H1 (cell line): ENCODE measurements at regions not wholly inside any gene's neighbourhood (a gene's known extent, or its start where the extent isn't known, plus 50 kb on each side); places are given as distances from the start of the nearest gene placed in this dataset.

Source experiments
- CTCF ChIA-PET: fragments of 300-600 bp; sonication (Branson Sonifier 250); formaldehyde crosslinking; loops from one replicate; lab custom pipeline; 2021; ENCODE audit not compliant: partially characterized antibody; lab: Charles Lee
- POLR2A ChIA-PET: fragments of 300-600 bp; sonication (Branson Sonifier 250); formaldehyde crosslinking; loops from one replicate; lab custom pipeline; 2021; ENCODE audit warnings: inconsistent platforms; ENCODE audit not compliant: partially characterized antibody; lab: Charles Lee
- DNase-seq, 2 experiments: peaks; one replicate each; pipeline versions ENCODE4 v3.0.0 to v3.0.0-alpha.2; 2010 to 2022; ENCODE audit warnings: low spot score in 2 of 2, low read depth in 1 of 2, mixed read lengths in 1 of 2
- FAIRE-seq: peaks from 2 replicates; lab custom pipeline; 2011; peaks lifted over from hg19 to GRCh38; lab: Jason Lieb, UNC
- H2AFZ ChIP-seq: 2 replicates; pipeline ENCODE4 v1.8.1; 2012; ENCODE audit warnings: low read length, inconsistent platforms
- H2AK5ac ChIP-seq: 2 replicates; pipeline ENCODE4 v1.6.1; 2013; ENCODE audit warnings: low read depth, low read length
- H2BK120ac ChIP-seq: replicated peaks from 2 replicates; pipeline ENCODE3; 2013; ENCODE audit warnings: low read depth, low read length, inconsistent platforms
- H2BK12ac ChIP-seq: 2 replicates; pipeline ENCODE4 v1.6.1; 2013; ENCODE audit warnings: low read depth, low read length
- H2BK15ac ChIP-seq: 2 replicates; pipeline ENCODE4 v1.6.1; 2013; ENCODE audit warnings: low read length
- H2BK20ac ChIP-seq: 2 replicates; pipeline ENCODE4 v1.6.1; 2013; ENCODE audit warnings: low read length
- H2BK5ac ChIP-seq: 2 replicates; pipeline ENCODE4 v1.6.1; 2013; ENCODE audit warnings: low read depth, low read length
- H3K14ac ChIP-seq: 2 replicates; pipeline ENCODE4 v1.6.1; 2013; ENCODE audit warnings: inconsistent platforms; ENCODE audit not compliant: insufficient read length
- H3K18ac ChIP-seq: 2 replicates; pipeline ENCODE4 v1.6.1; 2013; ENCODE audit warnings: low read length; ENCODE audit errors: extremely low read depth
- H3K23ac ChIP-seq: 2 replicates; pipeline ENCODE4 v1.6.1; 2013; ENCODE audit warnings: inconsistent platforms; ENCODE audit not compliant: insufficient read length
- H3K23me2 ChIP-seq: 2 replicates; pipeline ENCODE4 v1.6.1; 2013; ENCODE audit warnings: low read depth, low read length
- H3K27ac ChIP-seq: 2 replicates; pipeline ENCODE4 v1.6.1; 2011; ENCODE audit warnings: low read depth, low read length, inconsistent platforms
- H3K27me3 ChIP-seq, 4 experiments: replicated peaks in 1 of 4; 1 replicate in 1 of 4; 2 replicates in 3 of 4; pipeline versions ENCODE4 v1.6.1 to v1.8.1; 2011 to 2013; ENCODE audit warnings: low read length in 3 of 4, mild to moderate bottlenecking in 3 of 4, inconsistent platforms in 2 of 4, mixed read lengths in 2 of 4, moderate library complexity in 1 of 4; ENCODE audit not compliant: control insufficient read depth in 3 of 4, insufficient read depth in 3 of 4; ENCODE audit errors: extremely low read depth in 1 of 4
- H3K36me3 ChIP-seq, 4 experiments: 2 replicates each; pipeline versions ENCODE4 v1.6.1 to v1.8.1; 2011 to 2013; ENCODE audit warnings: mild to moderate bottlenecking in 4 of 4, low read length in 3 of 4, moderate library complexity in 2 of 4, control low read depth in 1 of 4, inconsistent platforms in 1 of 4; ENCODE audit not compliant: insufficient read depth in 4 of 4, control insufficient read depth in 2 of 4
- H3K4ac ChIP-seq: replicated peaks from 2 replicates; pipeline ENCODE3; 2013; ENCODE audit warnings: low read length, low read depth, mixed read lengths, inconsistent platforms; ENCODE audit not compliant: insufficient read length
- H3K4me1 ChIP-seq, 4 experiments: replicated peaks in 1 of 4; 1 replicate in 1 of 4; 2 replicates in 3 of 4; pipeline versions ENCODE4 v1.6.1 to v1.8.1; 2011 to 2013; ENCODE audit warnings: low read length in 3 of 4, inconsistent platforms in 2 of 4, mixed read lengths in 1 of 4; ENCODE audit not compliant: insufficient read depth in 4 of 4, control insufficient read depth in 3 of 4
- H3K4me2 ChIP-seq, 2 experiments: 2 replicates each; pipeline versions ENCODE4 v1.6.1 to v1.8.1; 2011 to 2013; ENCODE audit warnings: low read depth in 2 of 2, low read length in 2 of 2, control low read depth in 1 of 2, inconsistent platforms in 1 of 2, mild to moderate bottlenecking in 1 of 2; ENCODE audit not compliant: insufficient read depth in 1 of 2
- H3K4me3 ChIP-seq, 4 experiments: fragments of 200-600, 300-600 bp in 1 of 4; sonication (generic), shearing (Covaris generic), sonication (Bioruptor Twin) in 1 of 4; 2 replicates each; pipeline versions ENCODE4 v1.5.1 to v1.8.1; 2011 to 2016; ENCODE audit warnings: low read length in 4 of 4, low read depth in 3 of 4, control low read depth in 2 of 4, inconsistent platforms in 2 of 4, mild to moderate bottlenecking in 2 of 4, mixed read lengths in 1 of 4, moderate library complexity in 1 of 4; ENCODE audit not compliant: insufficient read depth in 2 of 4; ENCODE audit errors: extremely low read depth in 1 of 4
- H3K56ac ChIP-seq: replicated peaks from 2 replicates; pipeline ENCODE3; 2013; ENCODE audit warnings: low read depth, mild to moderate bottlenecking, mixed read lengths, low read length, inconsistent platforms; ENCODE audit not compliant: insufficient read length
- H3K79me1 ChIP-seq: 2 replicates; pipeline ENCODE4 v1.6.1; 2013; ENCODE audit warnings: low read depth, low read length, control low read depth
- H3K79me2 ChIP-seq, 2 experiments: 2 replicates each; pipeline versions ENCODE4 v1.6.1 to v1.8.1; 2012 to 2013; ENCODE audit warnings: low read length in 2 of 2, mild to moderate bottlenecking in 2 of 2, inconsistent platforms in 1 of 2; ENCODE audit not compliant: insufficient read depth in 2 of 2, control insufficient read depth in 1 of 2
- H3K9ac ChIP-seq, 4 experiments: replicated peaks in 1 of 4; 1 replicate in 1 of 4; 2 replicates in 3 of 4; pipeline versions ENCODE4 v1.6.1 to v1.8.1; 2011 to 2013; ENCODE audit warnings: low read depth in 3 of 4, low read length in 3 of 4, control low read depth in 2 of 4, mild to moderate bottlenecking in 2 of 4, moderate library complexity in 2 of 4, inconsistent platforms in 1 of 4; ENCODE audit errors: extremely low read depth in 1 of 4
- H3K9me3 ChIP-seq, 2 experiments: 2 replicates each; pipeline versions ENCODE4 v1.6.1 to v1.8.1; 2012 to 2013; ENCODE audit warnings: mild to moderate bottlenecking in 2 of 2, moderate library complexity in 2 of 2, control low read depth in 1 of 2, inconsistent platforms in 1 of 2, low read depth in 1 of 2, low read length in 1 of 2, mixed read lengths in 1 of 2; ENCODE audit not compliant: insufficient read depth in 2 of 2
- H4K20me1 ChIP-seq, 2 experiments: replicated peaks in 1 of 2; 2 replicates each; pipeline versions ENCODE3 to v1.8.1; 2011 to 2013; ENCODE audit warnings: inconsistent platforms in 2 of 2, low read length in 2 of 2, mild to moderate bottlenecking in 1 of 2; ENCODE audit not compliant: insufficient read depth in 2 of 2, control insufficient read depth in 1 of 2
- H4K5ac ChIP-seq: 2 replicates; pipeline ENCODE4 v1.6.1; 2013; ENCODE audit warnings: low read length, low read depth, mixed read lengths, inconsistent platforms; ENCODE audit not compliant: insufficient read length
- H4K8ac ChIP-seq: 2 replicates; pipeline ENCODE4 v1.8.0; 2013; ENCODE audit warnings: mild to moderate bottlenecking, moderate library complexity, low read length, inconsistent platforms; ENCODE audit not compliant: insufficient read depth; ENCODE audit errors: extremely low read depth
- H4K91ac ChIP-seq: replicated peaks from 2 replicates; pipeline ENCODE3; 2013; ENCODE audit warnings: low read length, mixed read lengths, inconsistent platforms; ENCODE audit not compliant: insufficient read length
- CBX5 ChIP-seq: fragments of 300-800, 300-1000 bp; sonication (generic); IDR thresholded peaks from 2 replicates; pipeline ENCODE4 v1.7.1; 2016; ENCODE audit warnings: antibody characterized with exemption, low read length, low read depth
- EGR1 ChIP-seq: IDR thresholded peaks from 2 replicates; pipeline ENCODE4 v1.6.1; 2011; ENCODE audit warnings: low read depth, low read length, borderline replicate concordance
- FOSL1 ChIP-seq: IDR thresholded peaks from 2 replicates; pipeline ENCODE4 v1.6.1; 2011; ENCODE audit warnings: mild to moderate bottlenecking, low read depth, low read length, moderate library complexity; ENCODE audit not compliant: insufficient read depth
- HDAC6 ChIP-seq: IDR thresholded peaks from one replicate; pipeline ENCODE4 v1.7.1; 2012; ENCODE audit warnings: low read depth, mild to moderate bottlenecking, inconsistent platforms, low read length, moderate library complexity
- KDM4A ChIP-seq: IDR thresholded peaks from one replicate; pipeline ENCODE4 v1.7.1; 2012; ENCODE audit warnings: low read depth, mild to moderate bottlenecking, moderate library complexity, low read length, inconsistent platforms; ENCODE audit not compliant: severe bottlenecking
- NANOG ChIP-seq: IDR thresholded peaks from 2 replicates; pipeline ENCODE4 v1.6.1; 2011; ENCODE audit warnings: low read length, low read depth, mild to moderate bottlenecking, inconsistent platforms; ENCODE audit not compliant: insufficient read depth, poor library complexity, severe bottlenecking
- RFX5 ChIP-seq: IDR thresholded peaks from 2 replicates; pipeline ENCODE4 v1.6.1; 2011; ENCODE audit warnings: low read depth, low read length, improper control_type of control experiment, borderline replicate concordance
- SIRT6 ChIP-seq: IDR thresholded peaks from one replicate; pipeline ENCODE4 v1.7.1; 2012; ENCODE audit warnings: low read length, inconsistent platforms
- SP1 ChIP-seq: IDR thresholded peaks from 2 replicates; pipeline ENCODE4 v1.6.1; 2011; ENCODE audit warnings: low read depth, low read length
- WGBS, 2 experiments: shearing (Covaris generic) in 1 of 2; methylation state at CpG; one replicate each; pipeline versions ENCODE4 v1.1.6 to v1.1.7; 2013 to 2015; ENCODE audit warnings: low lambda C conversion rate in 2 of 2, mixed read lengths in 2 of 2, inconsistent platforms in 1 of 2, low coverage in 1 of 2, missing lambda C conversion rate in 1 of 2; ENCODE audit not compliant: insufficient replicate concordance in 2 of 2, insufficient coverage in 1 of 2, insufficient read length in 1 of 2; ENCODE audit errors: extremely low coverage in 1 of 2, missing lambda C conversion rate in 1 of 2; 5-methylcytosine and 5-hydroxymethylcytosine counted together
- TF ChIP-seq, protein P1 (sequence below): IDR thresholded peaks from 2 replicates; pipeline ENCODE4 v1.6.1; 2012; ENCODE audit warnings: low read length, inconsistent platforms

DNA sequence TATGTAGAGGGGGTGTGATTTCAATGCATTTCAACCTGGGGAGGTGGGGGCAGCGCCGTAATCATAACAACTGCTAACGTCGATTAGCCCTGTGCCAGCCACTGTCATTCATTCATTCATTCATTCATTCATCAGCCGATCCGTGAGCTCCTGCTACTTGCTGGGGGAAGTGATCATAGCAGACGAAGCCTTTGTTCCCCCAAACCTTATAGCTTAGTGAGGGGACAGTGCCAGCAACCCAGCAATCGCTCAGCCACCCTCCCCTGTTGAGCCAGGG, 106.5 kb upstream of the GSE1 start:
- no peaks in the 10 kb centered on the region for H3K9me3 ChIP-seq
- no peaks in the 10 kb centered on the region for H3K23me2 ChIP-seq
- H3K4ac ChIP-seq: no peak overlapping the region
- no peaks in the 10 kb centered on the region for H3K79me2 ChIP-seq
- H3K14ac ChIP-seq: no peak overlapping the region
- H3K23ac ChIP-seq: no peak overlapping the region
- CTCF ChIA-PET: interaction anchor here (0.7 to 7.3 kb wide), 16 partner anchors 9 to 223 kb away, joined by 3 to 77 read pairs (median 4); no protein-coding TSS in a partner anchor
- H3K79me1 ChIP-seq: no peaks in the 10 kb centered on the region; the same call in none of the 2 replicates
- no peak overlapping the region for H3K27ac ChIP-seq
- DNase-seq (no peak), FAIRE-seq (no peak)
- no peak overlapping the region for H3K9ac ChIP-seq
- no peak overlapping the region for H3K4me2 ChIP-seq
- H2BK20ac ChIP-seq: no peak overlapping the region
- 0 out of 2 replicates have a peak overlapping the region, but pooled peaks have one; percentile 65 for H2AK5ac ChIP-seq
- no peak overlapping the region for H4K5ac ChIP-seq
- H4K20me1 ChIP-seq: no peaks in the 10 kb centered on the region
- H3K18ac ChIP-seq: 0 out of 2 replicates have a peak overlapping the region, but pooled peaks have one; percentile 56
- H2BK120ac ChIP-seq: no peak overlapping the region
- POLR2A ChIA-PET: interaction anchor here (0.9 to 1.2 kb wide), 2 partner anchors 9 to 10 kb away, joined by 3 to 5 read pairs; no protein-coding TSS in a partner anchor
- WGBS, 2 experiments: 96% methylated on average over 8 of the region's 8 CpGs; no CpG with 5 or more reads in 1 of the 2 experiments
- H3K4me3 ChIP-seq: no peak overlapping the region
- H2AFZ ChIP-seq: no peak overlapping the region
- H3K36me3 ChIP-seq: no peaks in the 10 kb centered on the region
- H4K8ac ChIP-seq: no peak overlapping the region
- H2BK12ac ChIP-seq: 0 out of 2 replicates have a peak overlapping the region, but pooled peaks have one; percentile 60
- no peaks in the 10 kb centered on the region; a peak in 1 of 7 replicates for H3K27me3 ChIP-seq
- H4K91ac ChIP-seq: no peak overlapping the region
- no peak overlapping the region for H2BK5ac ChIP-seq
- no peak overlapping the region for H3K56ac ChIP-seq
- H3K4me1 ChIP-seq: peaks cover 2 to 18% (median 12%) of the 10 kb centered on the region in 4 experiments; a peak in 6 of 7 replicates
- H2BK15ac ChIP-seq: no peak overlapping the region
- TF ChIP-seq RFX5 (no peak), SP1 (no peak), KDM4A (no peak), EGR1 (no peak), NANOG (no peak), FOSL1 (no peak), SIRT6 (no peak), CBX5 (no peak), HDAC6 (no peak)
- TF ChIP-seq, protein P1, sequence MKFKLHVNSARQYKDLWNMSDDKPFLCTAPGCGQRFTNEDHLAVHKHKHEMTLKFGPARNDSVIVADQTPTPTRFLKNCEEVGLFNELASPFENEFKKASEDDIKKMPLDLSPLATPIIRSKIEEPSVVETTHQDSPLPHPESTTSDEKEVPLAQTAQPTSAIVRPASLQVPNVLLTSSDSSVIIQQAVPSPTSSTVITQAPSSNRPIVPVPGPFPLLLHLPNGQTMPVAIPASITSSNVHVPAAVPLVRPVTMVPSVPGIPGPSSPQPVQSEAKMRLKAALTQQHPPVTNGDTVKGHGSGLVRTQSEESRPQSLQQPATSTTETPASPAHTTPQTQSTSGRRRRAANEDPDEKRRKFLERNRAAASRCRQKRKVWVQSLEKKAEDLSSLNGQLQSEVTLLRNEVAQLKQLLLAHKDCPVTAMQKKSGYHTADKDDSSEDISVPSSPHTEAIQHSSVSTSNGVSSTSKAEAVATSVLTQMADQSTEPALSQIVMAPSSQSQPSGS: no peak
